GM19238 (cell line): ENCODE measurements at regions not wholly inside any gene's neighbourhood (a gene's known extent, or its start where the extent isn't known, plus 50 kb on each side); places are given as distances from the start of the nearest gene placed in this dataset.
"Not testable (repeated sequence)": the region's sequence is repeated elsewhere in the genome, so short reads cannot be mapped to it uniquely, and the experiment has no call there.

ENCODE experiments used
- DNase-seq: peaks from one replicate; pipeline ENCODE4 v3.0.0; 2011; ENCODE audit warnings: low spot score; ENCODE audit not compliant: insufficient read length

- DNase-seq: no peak
Observed at GRCh38 chr3:87501076-87501475, 224.7 kb upstream of the POU1F1 start.

DNA sequence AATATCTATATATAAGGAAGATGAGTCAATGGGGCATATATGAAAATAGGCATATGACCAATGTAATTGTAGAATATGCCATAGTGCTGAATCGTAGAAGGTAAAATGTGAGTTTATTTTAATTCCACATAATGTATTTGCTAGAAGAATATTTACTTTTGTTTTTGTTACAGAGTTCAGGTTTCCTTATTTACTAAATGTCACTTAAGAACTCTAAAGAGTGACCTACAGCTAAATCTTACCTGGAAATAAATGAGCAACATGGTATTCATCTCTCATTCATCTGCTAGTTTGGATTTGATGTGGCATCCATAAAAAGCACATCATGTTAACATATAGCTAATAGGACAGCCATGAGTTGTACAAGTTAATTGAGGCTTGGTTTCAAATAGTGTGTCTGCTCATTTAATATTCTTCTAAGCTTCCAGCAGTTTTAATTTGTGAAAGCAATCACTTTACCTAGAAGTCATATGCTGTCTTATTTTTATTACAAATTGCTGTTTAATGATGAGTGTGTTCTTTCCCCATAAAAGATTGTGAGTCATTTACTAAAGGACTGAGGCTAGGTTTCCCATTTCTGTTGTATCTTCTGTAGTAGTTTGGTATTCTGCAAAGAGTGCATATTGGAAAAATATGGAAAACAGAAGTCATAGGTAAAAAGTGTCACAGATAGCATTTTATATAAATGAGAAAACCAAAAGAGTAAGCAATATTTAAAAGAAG lies 222.1 kb upstream of the POU1F1 start:
- DNase-seq: no peak

DNA sequence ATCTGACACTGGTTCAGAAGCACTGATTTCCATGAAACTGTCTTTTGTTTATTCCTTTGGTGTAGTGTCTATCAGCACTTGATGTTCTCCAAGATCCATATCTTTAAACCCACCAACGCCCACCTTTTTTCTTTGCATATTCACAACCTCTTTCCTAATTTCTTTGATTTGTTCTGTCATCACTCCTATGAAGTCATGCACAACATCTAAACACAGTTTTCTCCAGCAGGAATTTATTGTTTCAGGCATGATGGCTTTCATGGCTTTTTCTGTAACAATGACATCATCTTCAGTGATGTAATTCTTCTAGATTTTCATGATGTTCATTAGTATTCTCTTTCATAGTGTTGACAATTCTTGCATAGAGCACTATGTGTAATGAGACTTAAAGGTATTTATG lies 219.6 kb upstream of the POU1F1 start:
- no peak for DNase-seq

GRCh38 chr3:87494264-87494663 lies 217.9 kb upstream of the POU1F1 start:
- no peak for DNase-seq

- no peak for DNase-seq
Observed at GRCh38 chr3:87491843-87492242, 215.5 kb upstream of the POU1F1 start.

- no peak for DNase-seq
Observed at GRCh38 chr3:87489892-87490291, 213.5 kb upstream of the POU1F1 start.

DNA sequence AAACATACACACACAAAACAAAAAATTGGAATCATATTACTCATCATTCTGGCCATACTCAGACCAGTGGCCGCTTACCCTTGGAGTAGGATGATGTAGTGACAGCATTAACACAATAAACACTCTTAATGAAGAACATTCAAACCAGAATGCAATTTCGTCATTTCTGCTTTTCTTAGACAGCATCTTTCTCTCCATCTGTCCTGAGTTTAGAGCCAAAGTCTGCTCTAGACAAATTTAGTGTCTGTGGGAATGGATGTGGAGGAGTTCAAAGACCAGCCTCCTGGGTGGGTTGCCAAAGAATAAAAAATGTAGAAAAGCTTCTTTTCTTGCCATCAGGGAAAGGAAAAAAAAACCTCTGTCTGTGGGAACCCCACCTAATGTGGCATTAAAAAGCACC lies 212.4 kb upstream of the POU1F1 start:
- no peak for DNase-seq

GRCh38 chr3:87486635-87487034 lies 210.3 kb upstream of the POU1F1 start:
- not testable (repeated sequence) for DNase-seq

- DNase-seq: no peak
Observed at GRCh38 chr3:87486115-87486514, 209.7 kb upstream of the POU1F1 start.

- no peak for DNase-seq
Observed at GRCh38 chr3:87478716-87479115, 202.3 kb upstream of the POU1F1 start.

- no peak for DNase-seq
Observed at GRCh38 chr3:87473944-87474343, 197.6 kb upstream of the POU1F1 start.

DNA sequence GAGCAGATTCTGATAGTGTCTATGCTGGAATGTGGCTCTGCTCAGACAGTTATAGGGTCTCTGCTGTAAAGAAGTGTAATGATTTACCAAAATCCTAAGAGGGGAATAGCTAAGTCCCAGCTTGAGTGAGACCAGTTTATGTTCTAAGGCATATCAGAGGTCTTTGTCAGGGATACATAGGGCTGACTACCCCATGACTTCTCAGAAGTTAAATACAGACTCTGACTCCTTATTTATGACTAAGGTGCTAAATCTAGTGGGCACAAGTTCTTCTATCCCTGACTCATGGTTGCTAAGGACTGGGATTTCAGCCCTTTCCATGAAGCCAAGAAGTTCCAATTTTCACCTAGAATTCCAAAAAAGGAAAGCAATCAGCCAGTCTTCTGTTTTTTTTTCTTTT lies 192.6 kb upstream of the POU1F1 start:
- DNase-seq: no peak

GRCh38 chr3:87468235-87468634 lies 191.9 kb upstream of the POU1F1 start:
- no peak for DNase-seq

- DNase-seq: no peak
Observed at GRCh38 chr3:87462228-87462627, 185.8 kb upstream of the POU1F1 start.

DNA sequence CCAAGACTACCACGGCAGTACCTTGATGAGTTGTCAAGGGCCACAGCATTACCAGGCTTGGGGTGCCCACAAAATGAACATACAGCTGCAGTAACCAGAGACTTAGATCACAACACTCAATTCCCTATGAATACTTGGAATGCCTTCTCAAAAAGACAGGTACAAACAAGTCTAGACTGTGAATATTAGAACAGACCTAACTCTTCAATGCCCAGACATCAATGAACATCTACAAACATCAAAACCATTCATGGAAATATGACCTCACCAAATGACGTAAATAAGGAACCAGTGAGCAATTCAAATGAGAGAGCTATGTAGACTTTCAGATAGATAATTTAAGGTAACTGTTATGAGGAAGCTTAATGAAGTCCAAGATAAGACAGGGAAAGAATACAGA lies 185.1 kb upstream of the POU1F1 start:
- no peak for DNase-seq

DNA sequence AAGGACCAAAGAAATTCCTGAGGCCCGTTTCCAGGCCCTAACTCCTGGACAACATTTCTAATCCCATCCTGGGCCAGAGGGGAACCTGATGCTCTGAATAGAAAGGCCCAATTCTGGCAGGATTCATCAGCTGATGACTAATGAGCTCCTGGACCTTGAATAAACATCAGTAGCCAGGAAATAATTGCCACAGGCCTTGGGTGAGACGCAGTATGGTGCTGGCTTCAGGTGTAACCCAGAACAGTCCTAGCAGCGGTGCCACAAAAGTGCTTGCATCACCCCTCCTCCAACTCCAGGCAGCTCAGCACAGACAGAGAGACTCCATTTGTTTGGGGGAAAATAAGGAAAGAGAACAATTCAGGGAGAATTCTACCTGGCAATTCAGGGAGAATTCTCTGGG lies 184.7 kb upstream of the POU1F1 start:
- no peak for DNase-seq

GRCh38 chr3:87448558-87448957 lies 172.2 kb upstream of the POU1F1 start:
- no peak for DNase-seq

GRCh38 chr3:87446849-87447387 lies 170.5 kb upstream of the POU1F1 start:
- no peak for DNase-seq

DNA sequence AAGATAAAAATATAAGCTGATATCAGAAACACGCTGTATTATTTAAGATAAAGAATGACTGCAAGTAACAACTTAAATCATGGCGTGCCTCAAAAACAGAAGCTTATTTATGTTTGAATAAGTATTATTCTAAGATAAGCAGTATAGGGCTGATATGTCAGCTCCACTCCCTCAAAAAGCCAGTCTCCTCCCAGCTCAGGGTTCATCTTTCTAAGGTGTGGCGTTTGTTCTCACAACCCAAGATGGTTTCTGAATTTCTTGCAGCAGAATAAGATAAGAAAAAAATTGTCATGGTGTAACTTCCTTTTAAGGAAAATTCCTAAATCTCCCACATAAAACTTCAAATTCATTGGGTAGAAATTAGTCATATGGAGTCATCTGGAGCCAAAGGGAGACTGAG lies 166.1 kb upstream of the POU1F1 start:
- no peak for DNase-seq

GRCh38 chr3:87437765-87438164 lies 161.4 kb upstream of the POU1F1 start:
- no peak for DNase-seq

GRCh38 chr3:87436781-87437543 lies 160.6 kb upstream of the POU1F1 start:
- no peak for DNase-seq

GRCh38 chr3:87435926-87436620 lies 159.7 kb upstream of the POU1F1 start:
- no peak for DNase-seq
